RWPE1 (cell line): ENCODE measurements at regions not wholly inside any gene's neighbourhood (a gene's known extent, or its start where the extent isn't known, plus 50 kb on each side); places are given as distances from the start of the nearest gene placed in this dataset.
A peak's percentile ranks its signal among the peaks of the same experiment; 100 is the strongest.

ENCODE experiments used
- CTCF ChIA-PET: fragments of 350-600 bp; sonication (Branson Sonifier 250); formaldehyde crosslinking; extraction: SDS; loops from one replicate; lab custom pipeline; 2021; lab: Yijun Ruan, JAX
- POLR2A ChIA-PET: fragments of 400-600 bp; formaldehyde crosslinking; extraction: SDS; loops from one replicate; lab custom pipeline; 2020; ENCODE audit warnings: antibody characterized with exemption; ENCODE audit not compliant: low non-redundant PET; lab: Yijun Ruan, JAX
- DNase-seq: peaks from one replicate; pipeline ENCODE4 v3.0.0; 2012; ENCODE audit warnings: low spot score
- H3K27ac ChIP-seq: fragments of 450-650 bp; 2 replicates; pipeline ENCODE4 v1.5.1; 2017
- TF ChIP-seq, protein P1 (sequence below): fragments of 450-650 bp; conservative IDR thresholded peaks from 2 replicates; pipeline ENCODE4 v1.5.1; 2017; ENCODE audit warnings: low read depth, mild to moderate bottlenecking

DNA sequence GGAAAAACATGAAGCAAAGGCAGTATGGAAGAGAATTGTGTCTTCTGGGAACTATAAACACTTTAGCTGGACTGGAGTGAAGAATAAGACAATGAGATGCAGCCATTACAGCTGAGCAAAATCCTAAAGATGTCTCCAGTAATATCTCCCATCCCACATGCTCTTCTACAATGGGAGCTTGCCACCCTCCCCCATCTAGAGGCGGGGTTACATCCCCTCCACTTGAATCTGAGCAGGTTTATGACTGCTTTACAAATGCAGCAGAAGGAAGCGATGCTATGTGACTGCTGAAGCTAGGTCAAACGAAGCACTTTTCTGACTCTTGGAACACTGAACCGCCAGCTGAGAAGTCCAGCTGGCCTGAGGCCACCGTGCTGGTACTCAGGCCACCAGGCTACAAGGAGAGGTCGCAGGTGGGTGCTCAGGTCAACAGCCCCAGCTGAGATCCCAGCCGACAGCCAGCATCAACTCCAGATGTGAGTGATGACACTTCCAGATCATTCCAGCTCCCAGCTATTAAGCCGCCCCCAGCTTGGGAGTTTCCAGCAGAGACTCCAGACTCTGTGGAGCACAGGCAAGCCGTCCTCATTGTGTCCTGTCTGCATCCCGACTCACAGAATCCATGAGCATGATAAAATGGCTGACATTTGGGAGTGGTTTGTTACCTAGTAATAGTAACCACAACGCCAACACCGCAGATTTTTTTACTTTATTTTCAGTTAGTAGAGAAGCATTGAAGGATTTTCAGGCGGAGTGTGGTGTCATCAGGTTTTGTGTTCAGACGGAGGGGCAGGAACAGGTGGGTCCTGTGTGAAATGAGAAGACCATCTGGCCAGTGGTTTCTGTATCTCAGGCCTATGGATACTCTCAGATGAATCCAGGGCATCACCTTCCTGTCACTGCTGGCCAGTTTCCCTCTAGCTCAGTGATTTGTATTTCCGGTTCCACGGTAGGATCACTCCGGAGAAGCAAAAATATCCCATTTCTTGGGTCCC is 89.3 kb downstream of the NPY start:
- POLR2A ChIA-PET: no interaction called here
- CTCF ChIA-PET: interaction anchor here (0.6 to 1.2 kb wide), 2 partner anchors 8 to 100 kb away, joined by 3 to 4 read pairs; no protein-coding TSS in a partner anchor
- DNase-seq: no peak
- TF ChIP-seq, protein P1, sequence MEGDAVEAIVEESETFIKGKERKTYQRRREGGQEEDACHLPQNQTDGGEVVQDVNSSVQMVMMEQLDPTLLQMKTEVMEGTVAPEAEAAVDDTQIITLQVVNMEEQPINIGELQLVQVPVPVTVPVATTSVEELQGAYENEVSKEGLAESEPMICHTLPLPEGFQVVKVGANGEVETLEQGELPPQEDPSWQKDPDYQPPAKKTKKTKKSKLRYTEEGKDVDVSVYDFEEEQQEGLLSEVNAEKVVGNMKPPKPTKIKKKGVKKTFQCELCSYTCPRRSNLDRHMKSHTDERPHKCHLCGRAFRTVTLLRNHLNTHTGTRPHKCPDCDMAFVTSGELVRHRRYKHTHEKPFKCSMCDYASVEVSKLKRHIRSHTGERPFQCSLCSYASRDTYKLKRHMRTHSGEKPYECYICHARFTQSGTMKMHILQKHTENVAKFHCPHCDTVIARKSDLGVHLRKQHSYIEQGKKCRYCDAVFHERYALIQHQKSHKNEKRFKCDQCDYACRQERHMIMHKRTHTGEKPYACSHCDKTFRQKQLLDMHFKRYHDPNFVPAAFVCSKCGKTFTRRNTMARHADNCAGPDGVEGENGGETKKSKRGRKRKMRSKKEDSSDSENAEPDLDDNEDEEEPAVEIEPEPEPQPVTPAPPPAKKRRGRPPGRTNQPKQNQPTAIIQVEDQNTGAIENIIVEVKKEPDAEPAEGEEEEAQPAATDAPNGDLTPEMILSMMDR: no peak
- H3K27ac ChIP-seq: no peak overlapping the region

DNA sequence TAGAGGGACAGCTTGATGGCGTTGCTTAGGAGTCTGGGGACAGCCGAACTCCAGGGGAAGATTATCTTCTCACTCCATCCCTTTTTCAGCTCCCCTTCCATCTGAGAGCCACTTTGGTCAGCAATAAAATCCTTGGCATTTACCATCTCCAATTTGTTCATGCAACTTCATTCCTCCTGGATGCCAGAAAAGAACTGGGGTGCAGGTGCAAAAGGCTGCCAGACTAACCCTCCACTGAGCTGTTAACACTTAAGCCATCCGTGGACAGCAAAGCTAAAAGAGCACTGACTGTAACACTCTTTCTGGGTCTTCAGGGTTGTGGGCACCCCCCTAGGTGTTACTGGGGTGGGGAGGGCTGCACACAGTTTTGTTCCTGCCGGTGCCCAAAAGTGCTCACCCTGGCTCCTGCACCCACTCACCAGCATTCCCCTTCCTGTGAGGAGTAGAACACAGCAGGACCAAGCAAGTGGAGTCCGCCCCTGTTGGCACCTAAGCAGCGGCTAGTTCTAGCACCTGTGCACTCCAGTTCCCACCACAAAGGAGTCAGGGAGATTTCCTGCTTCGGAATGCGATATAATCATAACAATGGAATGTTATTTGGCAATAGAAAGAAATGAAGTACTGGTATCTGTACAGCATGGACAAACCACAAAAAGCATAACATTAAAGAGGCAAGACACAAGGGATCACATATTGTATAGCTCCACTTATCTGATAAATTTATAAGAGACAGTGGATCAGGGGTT is 95.1 kb downstream of the NPY start:
- DNase-seq: peak; percentile 89
- TF ChIP-seq, protein P1: no peak
- ChIA-PET POLR2A (no interaction called here), CTCF (interaction anchor here (0.6 kb wide), 2 partner anchors 220 to 676 kb away, joined by 4 read pairs; no protein-coding TSS in a partner anchor)
- peak overlapping the region; percentile 72 for H3K27ac ChIP-seq

DNA sequence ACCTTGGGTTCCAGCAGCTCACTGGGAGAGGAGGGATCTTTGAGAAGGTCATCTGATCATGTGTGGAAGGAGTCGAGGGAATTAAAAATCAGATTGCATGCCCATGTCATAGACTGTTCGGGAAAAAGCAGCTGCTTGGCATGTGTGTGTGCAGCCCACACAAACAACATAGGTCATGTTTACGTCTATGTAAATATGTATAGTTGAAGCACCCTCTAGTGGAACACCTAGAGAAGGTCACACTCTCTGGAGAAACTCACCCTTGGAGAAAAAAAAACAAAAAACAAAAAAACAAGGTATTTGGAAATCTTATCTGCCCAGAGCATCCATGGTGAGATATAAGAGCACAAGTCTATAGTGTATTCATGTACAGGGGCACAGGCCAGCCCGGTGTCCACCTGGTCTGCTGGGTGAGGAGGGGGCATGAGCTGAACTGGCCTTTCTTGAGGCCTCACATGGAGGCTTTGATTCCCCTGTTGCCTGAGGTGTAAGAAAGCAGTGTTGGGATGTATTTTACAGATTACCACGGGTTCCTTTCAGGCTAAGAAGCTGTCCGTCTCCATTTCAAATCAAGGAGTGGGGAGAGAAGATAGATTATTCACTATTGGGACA is 98.0 kb downstream of the NPY start:
- TF ChIP-seq, protein P1: no peak; the same call in 1 of the 2 replicates
- POLR2A ChIA-PET: no interaction called here
- peak; percentile 66 for DNase-seq
- no peak overlapping the region for H3K27ac ChIP-seq
- CTCF ChIA-PET: interaction anchor here (0.6 to 1.4 kb wide), 10 partner anchors 9 to 490 kb away, joined by 3 to 6 read pairs (median 4); no protein-coding TSS in a partner anchor

DNA sequence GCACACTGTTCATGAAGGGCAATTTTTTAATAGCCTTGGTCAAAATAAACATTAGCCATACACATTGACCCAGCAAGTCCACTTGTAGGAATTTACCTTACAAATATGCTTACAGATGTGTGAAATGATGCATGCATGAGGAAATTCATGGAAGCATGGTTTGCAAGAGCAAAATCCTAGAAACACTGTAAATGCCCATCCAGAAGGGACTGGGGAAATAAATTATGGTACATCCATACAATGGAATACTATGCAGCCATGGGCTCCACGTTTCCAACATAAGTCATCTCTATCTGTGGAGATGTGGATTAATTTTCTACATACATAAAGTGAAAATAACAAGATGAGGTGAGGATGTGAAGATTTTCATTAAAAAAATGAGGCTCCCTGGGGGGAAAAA is 99.1 kb downstream of the NPY start:
- DNase-seq: no peak
- no peak overlapping the region for H3K27ac ChIP-seq
- POLR2A ChIA-PET: no interaction called here
- CTCF ChIA-PET: interaction anchor here (0.6 kb wide), 1 partner anchor 34 kb away, joined by 3 read pairs; no protein-coding TSS in a partner anchor
- TF ChIP-seq, protein P1: no peak

DNA sequence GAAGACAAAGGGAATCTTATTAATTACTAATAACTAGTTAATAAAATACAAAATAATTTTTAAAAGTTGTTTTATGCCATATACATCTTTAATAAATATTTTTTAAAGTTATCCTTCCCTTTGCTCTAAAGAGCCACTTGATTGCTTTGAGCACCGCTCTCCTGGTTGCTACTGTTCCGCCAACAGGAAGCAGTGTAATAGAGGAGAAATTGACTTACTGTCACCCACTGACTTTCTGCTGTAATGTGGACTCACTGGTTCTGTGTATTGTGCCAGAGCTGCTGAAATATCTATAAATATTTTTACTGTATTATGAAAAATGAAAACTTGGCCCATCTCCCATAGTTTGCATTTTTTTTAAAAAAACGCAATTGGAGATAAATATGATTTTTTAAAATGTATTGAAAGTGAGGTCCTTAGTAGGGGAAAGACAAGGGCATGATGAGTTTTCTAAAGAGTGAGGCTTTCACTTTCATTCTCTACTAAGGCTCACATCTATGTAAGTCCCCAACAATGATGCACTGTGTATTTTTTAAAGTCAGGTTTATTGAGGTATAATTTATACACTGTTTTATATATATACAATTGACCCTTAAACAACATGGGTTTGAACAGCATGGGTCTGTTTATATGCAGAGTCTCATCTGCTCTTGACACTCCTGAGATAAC is 100.5 kb downstream of the NPY start:
- DNase-seq: no peak
- CTCF ChIA-PET: no interaction called here
- no peak overlapping the region for H3K27ac ChIP-seq
- TF ChIP-seq, protein P1: no peak
- POLR2A ChIA-PET: no interaction called here
